SK-N-SH (cell line): ENCODE measurements at regions not wholly inside any gene's neighbourhood (a gene's known extent, or its start where the extent isn't known, plus 50 kb on each side); places are given as distances from the start of the nearest gene placed in this dataset.

Experiments
- CTCF ChIA-PET: fragments of 300-600, 350-600 bp; formaldehyde crosslinking; extraction: SDS; loops from one replicate; lab custom pipeline; 2021; lab: Yijun Ruan, JAX
- POLR2A ChIA-PET: fragments of 350-600 bp; sonication (Branson Sonifier 250); formaldehyde crosslinking; extraction: SDS; loops from one replicate; lab custom pipeline; 2020; ENCODE audit warnings: antibody characterized with exemption, inconsistent platforms; lab: Yijun Ruan, JAX
- DNase-seq: peaks from one replicate; pipeline ENCODE4 v3.0.0; 2012
- H2AFZ ChIP-seq: fragments of 200-600 bp; sonication (generic); 2 replicates; pipeline ENCODE4 v1.8.1; 2016; ENCODE audit warnings: antibody characterized with exemption, mild to moderate bottlenecking, low read depth
- H3F3A ChIP-seq: fragments of 200-600 bp; sonication (generic); replicated peaks from 2 replicates; pipeline ENCODE3; 2016; ENCODE audit warnings: antibody characterized with exemption, mild to moderate bottlenecking; ENCODE audit not compliant: insufficient read depth
- H3K27ac ChIP-seq, 2 experiments: fragments of 200-500 bp in 1 of 2; fragments of 200-600 bp in 1 of 2; sonication (Bioruptor generic) in 1 of 2; sonication (generic), shearing (Covaris generic) in 1 of 2; 2 replicates each; pipeline versions ENCODE4 v1.5.1 to v1.6.1; 2014 to 2016; ENCODE audit warnings: low read depth in 2 of 2, inconsistent platforms in 1 of 2, low read length in 1 of 2, mild to moderate bottlenecking in 1 of 2, mixed read lengths in 1 of 2
- H3K27me3 ChIP-seq: fragments of 200-600 bp; sonication (generic), shearing (Covaris generic); 2 replicates; pipeline ENCODE4 v1.6.1; 2016; ENCODE audit warnings: mixed run types; ENCODE audit not compliant: insufficient read depth
- H3K36me3 ChIP-seq, 2 experiments: fragments of 200-500 bp in 1 of 2; fragments of 200-600 bp in 1 of 2; sonication (Bioruptor generic) in 1 of 2; sonication (generic) in 1 of 2; replicated peaks in 1 of 2; 2 replicates each; pipeline versions ENCODE3 to v1.5.1; 2014 to 2016; ENCODE audit warnings: low read length in 1 of 2, mild to moderate bottlenecking in 1 of 2; ENCODE audit not compliant: insufficient read depth in 2 of 2, control insufficient read depth in 1 of 2
- H3K4me1 ChIP-seq, 2 experiments: fragments of 200-500 bp in 1 of 2; fragments of 200-600 bp in 1 of 2; sonication (Bioruptor generic) in 1 of 2; sonication (generic), shearing (Covaris generic) in 1 of 2; 2 replicates each; pipeline versions ENCODE4 v1.5.1 to v1.6.1; 2014 to 2016; ENCODE audit warnings: low read depth in 1 of 2, low read length in 1 of 2, mixed run types in 1 of 2; ENCODE audit not compliant: insufficient read depth in 2 of 2, control insufficient read depth in 1 of 2
- H3K4me2 ChIP-seq: fragments of 200-600 bp; sonication (generic), shearing (Covaris generic); 2 replicates; pipeline ENCODE4 v1.6.1; 2017; ENCODE audit warnings: mixed run types
- H3K4me3 ChIP-seq, 2 experiments: fragments of 200-500 bp in 1 of 2; fragments of 200-600 bp in 1 of 2; sonication (Bioruptor generic) in 1 of 2; sonication (generic), shearing (Covaris generic) in 1 of 2; 2 replicates each; pipeline versions ENCODE4 v1.5.1 to v1.8.1; 2014 to 2016; ENCODE audit warnings: low read depth in 2 of 2, inconsistent platforms in 1 of 2, low read length in 1 of 2, mild to moderate bottlenecking in 1 of 2, mixed read lengths in 1 of 2, moderate library complexity in 1 of 2
- H3K79me2 ChIP-seq: fragments of 200-600 bp; sonication (generic); 2 replicates; pipeline ENCODE4 v1.8.1; 2017; ENCODE audit warnings: mild to moderate bottlenecking; ENCODE audit not compliant: insufficient read depth
- H3K9ac ChIP-seq: fragments of 200-600 bp; sonication (generic); 2 replicates; pipeline ENCODE4 v1.6.1; 2017; ENCODE audit warnings: mixed run types
- H3K9me2 ChIP-seq: fragments of 200-600 bp; sonication (generic); 2 replicates; pipeline ENCODE4 v1.6.1; 2017; ENCODE audit warnings: mixed run types
- H3K9me3 ChIP-seq: fragments of 200-600 bp; sonication (generic); 2 replicates; pipeline ENCODE4 v1.6.1; 2017; ENCODE audit warnings: mixed run types, mild to moderate bottlenecking, moderate library complexity
- H4K20me1 ChIP-seq: fragments of 200-600 bp; sonication (generic); 2 replicates; pipeline ENCODE4 v1.6.1; 2017; ENCODE audit warnings: mild to moderate bottlenecking, mixed run types; ENCODE audit not compliant: insufficient read depth
- CHD2 ChIP-seq: fragments of 150-350 bp; IDR thresholded peaks from 2 replicates; pipeline ENCODE4 v1.6.1; 2018; ENCODE audit warnings: low read length; ENCODE audit not compliant: partially characterized antibody
- FOXM1 ChIP-seq: IDR thresholded peaks from 2 replicates; pipeline ENCODE4 v1.4.0; 2012; ENCODE audit warnings: low read depth, mild to moderate bottlenecking
- MEF2A ChIP-seq: IDR thresholded peaks from 2 replicates; pipeline ENCODE4 v1.4.0; 2012; ENCODE audit warnings: low read depth, borderline replicate concordance
- MXI1 ChIP-seq: IDR thresholded peaks from 2 replicates; pipeline ENCODE4 v1.6.1; 2012; ENCODE audit warnings: mild to moderate bottlenecking, low read depth, low read length, improper control_type of control experiment
- NFIC ChIP-seq: IDR thresholded peaks from 2 replicates; pipeline ENCODE4 v1.4.0; 2012; ENCODE audit warnings: borderline replicate concordance
- NRF1 ChIP-seq: IDR thresholded peaks from 2 replicates; pipeline ENCODE4 v1.6.1; 2012; ENCODE audit warnings: low read depth, mild to moderate bottlenecking, low read length
- POLR2AphosphoS5 ChIP-seq: IDR thresholded peaks from 2 replicates; pipeline ENCODE4 v1.6.1; 2012; ENCODE audit warnings: low read depth, low read length
- RXRA ChIP-seq: IDR thresholded peaks from 2 replicates; pipeline ENCODE4 v1.4.0; 2012; ENCODE audit warnings: low read depth, mild to moderate bottlenecking, borderline replicate concordance
- SMC3 ChIP-seq: IDR thresholded peaks from 2 replicates; pipeline ENCODE4 v1.6.1; 2012; ENCODE audit warnings: low read depth, low read length, improper control_type of control experiment
- TAF1 ChIP-seq: IDR thresholded peaks from 2 replicates; pipeline ENCODE4 v1.6.1; 2012; ENCODE audit warnings: low read depth, mild to moderate bottlenecking, low read length, moderate library complexity, borderline replicate concordance
- TCF12 ChIP-seq: IDR thresholded peaks from 2 replicates; pipeline ENCODE4 v1.4.0; 2012
- TEAD4 ChIP-seq: IDR thresholded peaks from 2 replicates; pipeline ENCODE4 v1.4.0; 2012; ENCODE audit warnings: mild to moderate bottlenecking, borderline replicate concordance; ENCODE audit not compliant: insufficient read depth
- YY1 ChIP-seq: IDR thresholded peaks from 2 replicates; pipeline ENCODE4 v1.4.0; 2012; ENCODE audit warnings: low read depth, mild to moderate bottlenecking
- TF ChIP-seq, protein P1 (sequence below): fragments of 150-350 bp; IDR thresholded peaks from 2 replicates; pipeline ENCODE4 v1.6.1; 2016; ENCODE audit warnings: mild to moderate bottlenecking, low read depth, low read length
- TF ChIP-seq, protein P2 (sequence below): IDR thresholded peaks from 2 replicates; pipeline ENCODE4; 2012
- TF ChIP-seq, protein P3 (sequence below): IDR thresholded peaks from 2 replicates; pipeline ENCODE4 v1.4.0; 2012; ENCODE audit warnings: low read depth
- TF ChIP-seq, protein P4 (sequence below): fragments of 150-350 bp; IDR thresholded peaks from 2 replicates; pipeline ENCODE4 v1.6.1; 2017; ENCODE audit warnings: antibody characterized with exemption, low read length, low read depth, borderline replicate concordance
- TF ChIP-seq, protein P5 (sequence below): fragments of 200-600 bp; sonication (generic); IDR thresholded peaks from 2 replicates; pipeline ENCODE4 v1.6.1; 2017; ENCODE audit warnings: antibody characterized with exemption, mild to moderate bottlenecking, moderate library complexity
- TF ChIP-seq, protein P6 (sequence below): IDR thresholded peaks from 2 replicates; pipeline ENCODE4 v1.4.0; 2012; ENCODE audit warnings: low read depth, borderline replicate concordance

DNA sequence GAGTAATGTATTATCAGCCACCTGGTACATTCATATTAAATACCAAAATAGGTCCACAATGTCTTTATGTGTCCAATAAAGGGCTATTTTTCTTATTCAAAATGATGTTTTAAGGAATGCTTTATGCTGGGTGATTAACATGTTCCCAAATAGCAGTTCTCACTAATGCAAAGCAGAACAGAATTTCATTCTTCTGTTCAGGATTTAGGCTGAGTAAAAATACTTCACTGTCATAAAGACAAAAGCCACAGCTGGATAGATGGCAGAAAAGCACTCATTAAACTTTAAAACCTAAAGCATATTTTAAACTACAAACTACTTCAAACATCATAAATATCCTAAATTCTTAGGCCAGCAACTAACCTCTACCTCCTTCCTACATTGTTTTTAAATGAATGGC lies 244.0 kb downstream of the TMA16 start:
- Histone ChIP-seq H3K9me3 (no peaks in the 10 kb centered on the region), H3K9ac (no peak overlapping the region), H3K27me3 (no peaks in the 10 kb centered on the region), H3F3A (no peaks in the 10 kb centered on the region), H3K4me3 (no peak overlapping the region), H3K79me2 (no peaks in the 10 kb centered on the region), H3K36me3 (no peaks in the 10 kb centered on the region), H3K9me2 (no peaks in the 10 kb centered on the region), H3K27ac (no peak overlapping the region; a peak in 1 of 4 replicates), H3K4me2 (no peak overlapping the region), H3K4me1 (no peaks in the 10 kb centered on the region), H2AFZ (no peak overlapping the region), H4K20me1 (no peaks in the 10 kb centered on the region)
- TF ChIP-seq RXRA (no peak), MEF2A (no peak), TAF1 (no peak), POLR2AphosphoS5 (no peak), TEAD4 (no peak), CHD2 (no peak), SMC3 (no peak), MXI1 (no peak), TCF12 (no peak), NRF1 (no peak), NFIC (no peak), YY1 (no peak), FOXM1 (no peak)
- TF ChIP-seq, protein P1, sequence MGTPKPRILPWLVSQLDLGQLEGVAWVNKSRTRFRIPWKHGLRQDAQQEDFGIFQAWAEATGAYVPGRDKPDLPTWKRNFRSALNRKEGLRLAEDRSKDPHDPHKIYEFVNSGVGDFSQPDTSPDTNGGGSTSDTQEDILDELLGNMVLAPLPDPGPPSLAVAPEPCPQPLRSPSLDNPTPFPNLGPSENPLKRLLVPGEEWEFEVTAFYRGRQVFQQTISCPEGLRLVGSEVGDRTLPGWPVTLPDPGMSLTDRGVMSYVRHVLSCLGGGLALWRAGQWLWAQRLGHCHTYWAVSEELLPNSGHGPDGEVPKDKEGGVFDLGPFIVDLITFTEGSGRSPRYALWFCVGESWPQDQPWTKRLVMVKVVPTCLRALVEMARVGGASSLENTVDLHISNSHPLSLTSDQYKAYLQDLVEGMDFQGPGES: no peak
- TF ChIP-seq, protein P2, sequence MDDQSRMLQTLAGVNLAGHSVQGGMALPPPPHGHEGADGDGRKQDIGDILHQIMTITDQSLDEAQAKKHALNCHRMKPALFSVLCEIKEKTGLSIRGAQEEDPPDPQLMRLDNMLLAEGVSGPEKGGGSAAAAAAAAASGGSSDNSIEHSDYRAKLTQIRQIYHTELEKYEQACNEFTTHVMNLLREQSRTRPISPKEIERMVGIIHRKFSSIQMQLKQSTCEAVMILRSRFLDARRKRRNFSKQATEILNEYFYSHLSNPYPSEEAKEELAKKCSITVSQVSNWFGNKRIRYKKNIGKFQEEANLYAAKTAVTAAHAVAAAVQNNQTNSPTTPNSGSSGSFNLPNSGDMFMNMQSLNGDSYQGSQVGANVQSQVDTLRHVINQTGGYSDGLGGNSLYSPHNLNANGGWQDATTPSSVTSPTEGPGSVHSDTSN: no peak
- TF ChIP-seq, protein P3, sequence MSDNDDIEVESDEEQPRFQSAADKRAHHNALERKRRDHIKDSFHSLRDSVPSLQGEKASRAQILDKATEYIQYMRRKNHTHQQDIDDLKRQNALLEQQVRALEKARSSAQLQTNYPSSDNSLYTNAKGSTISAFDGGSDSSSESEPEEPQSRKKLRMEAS: no peak
- TF ChIP-seq, protein P4, sequence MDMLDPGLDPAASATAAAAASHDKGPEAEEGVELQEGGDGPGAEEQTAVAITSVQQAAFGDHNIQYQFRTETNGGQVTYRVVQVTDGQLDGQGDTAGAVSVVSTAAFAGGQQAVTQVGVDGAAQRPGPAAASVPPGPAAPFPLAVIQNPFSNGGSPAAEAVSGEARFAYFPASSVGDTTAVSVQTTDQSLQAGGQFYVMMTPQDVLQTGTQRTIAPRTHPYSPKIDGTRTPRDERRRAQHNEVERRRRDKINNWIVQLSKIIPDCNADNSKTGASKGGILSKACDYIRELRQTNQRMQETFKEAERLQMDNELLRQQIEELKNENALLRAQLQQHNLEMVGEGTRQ: no peak
- TF ChIP-seq, protein P5, sequence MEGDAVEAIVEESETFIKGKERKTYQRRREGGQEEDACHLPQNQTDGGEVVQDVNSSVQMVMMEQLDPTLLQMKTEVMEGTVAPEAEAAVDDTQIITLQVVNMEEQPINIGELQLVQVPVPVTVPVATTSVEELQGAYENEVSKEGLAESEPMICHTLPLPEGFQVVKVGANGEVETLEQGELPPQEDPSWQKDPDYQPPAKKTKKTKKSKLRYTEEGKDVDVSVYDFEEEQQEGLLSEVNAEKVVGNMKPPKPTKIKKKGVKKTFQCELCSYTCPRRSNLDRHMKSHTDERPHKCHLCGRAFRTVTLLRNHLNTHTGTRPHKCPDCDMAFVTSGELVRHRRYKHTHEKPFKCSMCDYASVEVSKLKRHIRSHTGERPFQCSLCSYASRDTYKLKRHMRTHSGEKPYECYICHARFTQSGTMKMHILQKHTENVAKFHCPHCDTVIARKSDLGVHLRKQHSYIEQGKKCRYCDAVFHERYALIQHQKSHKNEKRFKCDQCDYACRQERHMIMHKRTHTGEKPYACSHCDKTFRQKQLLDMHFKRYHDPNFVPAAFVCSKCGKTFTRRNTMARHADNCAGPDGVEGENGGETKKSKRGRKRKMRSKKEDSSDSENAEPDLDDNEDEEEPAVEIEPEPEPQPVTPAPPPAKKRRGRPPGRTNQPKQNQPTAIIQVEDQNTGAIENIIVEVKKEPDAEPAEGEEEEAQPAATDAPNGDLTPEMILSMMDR: no peak
- TF ChIP-seq, protein P6, sequence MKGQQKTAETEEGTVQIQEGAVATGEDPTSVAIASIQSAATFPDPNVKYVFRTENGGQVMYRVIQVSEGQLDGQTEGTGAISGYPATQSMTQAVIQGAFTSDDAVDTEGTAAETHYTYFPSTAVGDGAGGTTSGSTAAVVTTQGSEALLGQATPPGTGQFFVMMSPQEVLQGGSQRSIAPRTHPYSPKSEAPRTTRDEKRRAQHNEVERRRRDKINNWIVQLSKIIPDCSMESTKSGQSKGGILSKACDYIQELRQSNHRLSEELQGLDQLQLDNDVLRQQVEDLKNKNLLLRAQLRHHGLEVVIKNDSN: no peak
- no peak for DNase-seq
- CTCF ChIA-PET: interaction anchor here (0.6 kb wide), 1 partner anchor 1009 kb away, joined by 5 read pairs; no protein-coding TSS in a partner anchor
- POLR2A ChIA-PET: no interaction called here
